T-cell (primary cell): ENCODE measurements at regions not wholly inside any gene's neighbourhood (a gene's known extent, or its start where the extent isn't known, plus 50 kb on each side); places are given as distances from the start of the nearest gene placed in this dataset.

Source experiments
- ATAC-seq, 4 experiments: fragments of 200-7000 bp in 3 of 4; fragments of 150-1000 bp in 1 of 4; cut with Tn5 transposase; replicated peaks in 1 of 4; 1 replicate in 3 of 4; 2 replicates in 1 of 4; pipeline ENCODE4 v1.10.0; 2021; ENCODE audit warnings: moderate library complexity in 3 of 4, mild to moderate bottlenecking in 2 of 4, moderate number of reproducible peaks in 1 of 4
- CTCF ChIA-PET, 2 donors: fragments of 300-600 bp; sonication (Branson Sonifier 250); formaldehyde crosslinking; loops; one replicate each; lab custom pipeline; 2022; ENCODE audit warnings: antibody characterized with exemption in 2 of 2; lab: Charles Lee
- POLR2A ChIA-PET, 2 donors: fragments of 300-600 bp; sonication (Branson Sonifier 250); formaldehyde crosslinking; loops; one replicate each; lab custom pipeline; 2022; ENCODE audit warnings: antibody characterized with exemption in 2 of 2; lab: Charles Lee
- DNase-seq, 35 experiments: peaks; one replicate each; pipeline versions ENCODE4 v3.0.0 to v3.0.0-alpha.2; 2013 to 2023
- H3K27ac ChIP-seq: one replicate; pipeline ENCODE4 v1.5.1; 2013; ENCODE audit warnings: low read length
- H3K27me3 ChIP-seq, 2 experiments: replicated peaks in 1 of 2; 1 replicate in 1 of 2; 2 replicates in 1 of 2; pipeline versions ENCODE4 v1.6.1 to v1.7.0; 2013; ENCODE audit warnings: low read length in 1 of 2, mixed read lengths in 1 of 2; ENCODE audit not compliant: control insufficient read depth in 2 of 2, insufficient read depth in 2 of 2; ENCODE audit errors: extremely low read depth in 1 of 2
- H3K36me3 ChIP-seq, 2 donors: 1 replicate in 1 of 2; 2 replicates in 1 of 2; pipeline versions ENCODE4 v1.6.1 to v1.7.0; 2013; ENCODE audit warnings: low read length in 1 of 2; ENCODE audit not compliant: control insufficient read depth in 2 of 2, insufficient read depth in 1 of 2; ENCODE audit errors: extremely low read depth in 1 of 2
- H3K4me1 ChIP-seq, 2 experiments: 1 replicate in 1 of 2; 2 replicates in 1 of 2; pipeline versions ENCODE4 v1.6.1 to v1.7.0; 2013; ENCODE audit warnings: low read length in 2 of 2, mixed read lengths in 1 of 2; ENCODE audit not compliant: insufficient read depth in 2 of 2, control insufficient read depth in 1 of 2; ENCODE audit errors: extremely low read depth in 1 of 2
- H3K4me3 ChIP-seq, 2 donors: 1 replicate in 1 of 2; 2 replicates in 1 of 2; pipeline versions ENCODE4 v1.5.1 to v1.7.0; 2013; ENCODE audit warnings: mild to moderate bottlenecking in 2 of 2, low read length in 1 of 2, moderate library complexity in 1 of 2; ENCODE audit not compliant: control insufficient read depth in 1 of 2; ENCODE audit errors: extremely low read depth in 1 of 2
- H3K9me3 ChIP-seq: 2 replicates; pipeline ENCODE4 v1.7.0; 2013
- H3K27ac Mint-ChIP-seq, 2 donors: one replicate each; pipeline ENCODE4 v1.8.0; 2020 to 2021; ENCODE audit warnings: mild to moderate bottlenecking in 2 of 2, mixed read lengths in 2 of 2
- H3K27me3 Mint-ChIP-seq, 2 donors: one replicate each; pipeline ENCODE4 v1.8.0; 2021 to 2022; ENCODE audit warnings: mixed read lengths in 2 of 2
- H3K36me3 Mint-ChIP-seq: one replicate; pipeline ENCODE4 v1.8.0; 2021; ENCODE audit warnings: mixed read lengths
- H3K4me1 Mint-ChIP-seq, 3 donors: one replicate each; pipeline ENCODE4 v1.8.0; 2020 to 2022; ENCODE audit warnings: mixed read lengths in 3 of 3, mild to moderate bottlenecking in 1 of 3
- H3K4me3 Mint-ChIP-seq, 3 donors: one replicate each; pipeline ENCODE4 v1.8.0; 2020 to 2022; ENCODE audit warnings: mild to moderate bottlenecking in 3 of 3, mixed read lengths in 3 of 3, moderate library complexity in 3 of 3
- H3K9me3 Mint-ChIP-seq, 3 donors: one replicate each; pipeline ENCODE4 v1.8.0; 2020 to 2022; ENCODE audit warnings: mixed read lengths in 3 of 3
- WGBS: methylation state at CpG from one replicate; pipeline ENCODE4 v1.1.5; 2013; ENCODE audit warnings: missing lambda C conversion rate; ENCODE audit not compliant: insufficient coverage; 5-methylcytosine and 5-hydroxymethylcytosine counted together

- POLR2A ChIA-PET = no interaction called here
- WGBS = 57% methylated on average over 1 of the region's 2 CpGs
Observed at GRCh38 chr15:36313736-36314280, 265.6 kb upstream of the CDIN1 start.

GRCh38 chr15:36315649-36316048 is 263.8 kb upstream of the CDIN1 start:
- no peaks in the 10 kb centered on the region for H3K4me1 Mint-ChIP-seq
- no peaks in the 10 kb centered on the region for H3K27me3 ChIP-seq
- no peak overlapping the region for H3K27ac ChIP-seq
- no peaks in the 10 kb centered on the region for H3K9me3 ChIP-seq
- H3K4me3 ChIP-seq = no peak overlapping the region
- WGBS = 88% methylated on average over 2 of the region's 2 CpGs
- no peaks in the 10 kb centered on the region for H3K4me1 ChIP-seq
- no peaks in the 10 kb centered on the region for H3K36me3 Mint-ChIP-seq
- H3K4me3 Mint-ChIP-seq = no peak overlapping the region
- H3K36me3 ChIP-seq = no peaks in the 10 kb centered on the region
- DNase-seq (no peak), ATAC-seq (no peak)
- ChIA-PET POLR2A (no interaction called here), CTCF (no interaction called here)
- H3K27me3 Mint-ChIP-seq = no peaks in the 10 kb centered on the region
- H3K27ac Mint-ChIP-seq = no peak overlapping the region
- H3K9me3 Mint-ChIP-seq = peaks cover 0 to 6% (median 3%) of the 10 kb centered on the region in 3 donors

More at GRCh38 chr15:36313736-36314280, 265.6 kb upstream of the CDIN1 start:
- Mint-ChIP-seq H3K36me3 (no peaks in the 10 kb centered on the region), H3K27ac (no peak overlapping the region), H3K27me3 (no peaks in the 10 kb centered on the region), H3K4me3 (no peak overlapping the region), H3K4me1 (no peaks in the 10 kb centered on the region), H3K9me3 (peaks cover 0 to 9% (median 4%) of the 10 kb centered on the region in 3 donors)
- Histone ChIP-seq H3K36me3 (no peaks in the 10 kb centered on the region), H3K4me3 (no peak overlapping the region), H3K27ac (no peak overlapping the region), H3K9me3 (no peaks in the 10 kb centered on the region), H3K27me3 (no peaks in the 10 kb centered on the region), H3K4me1 (no peaks in the 10 kb centered on the region)
- DNase-seq = no peak
- CTCF ChIA-PET = no interaction called here
- ATAC-seq = no peak

- 46% methylated on average over 3 of the region's 3 CpGs for WGBS
- no peak overlapping the region for H3K4me3 Mint-ChIP-seq
- ChIA-PET POLR2A (no interaction called here), CTCF (no interaction called here)
- no peak overlapping the region for H3K4me3 ChIP-seq
- no peaks in the 10 kb centered on the region for H3K4me1 Mint-ChIP-seq
- ATAC-seq = no peak
- no peak overlapping the region for H3K27ac ChIP-seq
- peaks cover 0 to 4% (median 4%) of the 10 kb centered on the region in 3 donors for H3K9me3 Mint-ChIP-seq
- no peaks in the 10 kb centered on the region for H3K9me3 ChIP-seq
- H3K4me1 ChIP-seq = no peaks in the 10 kb centered on the region
- no peak overlapping the region for H3K27ac Mint-ChIP-seq
- no peaks in the 10 kb centered on the region for H3K36me3 Mint-ChIP-seq
- DNase-seq = no peak
- H3K27me3 ChIP-seq = no peaks in the 10 kb centered on the region
- no peaks in the 10 kb centered on the region for H3K36me3 ChIP-seq
- H3K27me3 Mint-ChIP-seq = no peaks in the 10 kb centered on the region
Observed at GRCh38 chr15:36323615-36324014, 255.8 kb upstream of the CDIN1 start.

- H3K27me3 ChIP-seq = no peaks in the 10 kb centered on the region
- Mint-ChIP-seq H3K27me3 (no peaks in the 10 kb centered on the region), H3K4me3 (no peak overlapping the region), H3K36me3 (no peaks in the 10 kb centered on the region), H3K9me3 (peaks cover 0 to 4% (median 4%) of the 10 kb centered on the region in 3 donors), H3K4me1 (no peaks in the 10 kb centered on the region), H3K27ac (no peak overlapping the region)
- ChIA-PET CTCF (no interaction called here), POLR2A (no interaction called here)
- no peaks in the 10 kb centered on the region for H3K9me3 ChIP-seq
- DNase-seq (no peak), ATAC-seq (no peak)
- no CpG with 5 or more reads among the region's 2 CpGs for WGBS
- no peak overlapping the region for H3K4me3 ChIP-seq
- H3K4me1 ChIP-seq = no peaks in the 10 kb centered on the region
- H3K27ac ChIP-seq = no peak overlapping the region
- no peaks in the 10 kb centered on the region for H3K36me3 ChIP-seq
Observed at GRCh38 chr15:36325206-36325605, 254.2 kb upstream of the CDIN1 start.

GRCh38 chr15:36329592-36329991 is 249.8 kb upstream of the CDIN1 start:
- Mint-ChIP-seq H3K27me3 (no peaks in the 10 kb centered on the region), H3K27ac (no peak overlapping the region), H3K9me3 (peaks cover 0 to 4% (median 0%) of the 10 kb centered on the region in 3 donors), H3K4me1 (no peaks in the 10 kb centered on the region), H3K36me3 (no peaks in the 10 kb centered on the region), H3K4me3 (no peak overlapping the region)
- Histone ChIP-seq H3K4me3 (no peak overlapping the region), H3K36me3 (no peaks in the 10 kb centered on the region), H3K27me3 (no peaks in the 10 kb centered on the region), H3K27ac (no peak overlapping the region), H3K9me3 (no peaks in the 10 kb centered on the region), H3K4me1 (no peaks in the 10 kb centered on the region)
- no peak for DNase-seq
- ChIA-PET POLR2A (no interaction called here), CTCF (no interaction called here)
- WGBS = 87% methylated on average over 6 of the region's 9 CpGs
- ATAC-seq = no peak

GRCh38 chr15:36330598-36330997 is 248.8 kb upstream of the CDIN1 start:
- DNase-seq = no peak
- peaks cover 0 to 4% (median 0%) of the 10 kb centered on the region in 3 donors for H3K9me3 Mint-ChIP-seq
- H3K27ac Mint-ChIP-seq = no peak overlapping the region
- H3K36me3 Mint-ChIP-seq = no peaks in the 10 kb centered on the region
- H3K4me1 Mint-ChIP-seq = no peaks in the 10 kb centered on the region
- Histone ChIP-seq H3K9me3 (no peaks in the 10 kb centered on the region), H3K4me1 (no peaks in the 10 kb centered on the region), H3K27ac (no peak overlapping the region), H3K27me3 (no peaks in the 10 kb centered on the region), H3K4me3 (no peak overlapping the region), H3K36me3 (no peaks in the 10 kb centered on the region)
- no peaks in the 10 kb centered on the region for H3K27me3 Mint-ChIP-seq
- ChIA-PET CTCF (no interaction called here), POLR2A (no interaction called here)
- no CpG with 5 or more reads among the region's 3 CpGs for WGBS
- H3K4me3 Mint-ChIP-seq = no peak overlapping the region
- ATAC-seq = no peak
